NB4 (cell line): ENCODE measurements at regions not wholly inside any gene's neighbourhood (a gene's known extent, or its start where the extent isn't known, plus 50 kb on each side); places are given as distances from the start of the nearest gene placed in this dataset.

Source experiments
- POLR2A ChIP-seq: IDR thresholded peaks from 2 replicates; pipeline ENCODE4 v1.6.1; 2011; ENCODE audit warnings: mild to moderate bottlenecking; ENCODE audit not compliant: insufficient read length; ENCODE audit errors: extremely low read depth
- TF ChIP-seq, protein P1 (sequence below): IDR thresholded peaks from one replicate; pipeline ENCODE4 v1.5.1; 2012; ENCODE audit warnings: low read depth, low read length

DNA sequence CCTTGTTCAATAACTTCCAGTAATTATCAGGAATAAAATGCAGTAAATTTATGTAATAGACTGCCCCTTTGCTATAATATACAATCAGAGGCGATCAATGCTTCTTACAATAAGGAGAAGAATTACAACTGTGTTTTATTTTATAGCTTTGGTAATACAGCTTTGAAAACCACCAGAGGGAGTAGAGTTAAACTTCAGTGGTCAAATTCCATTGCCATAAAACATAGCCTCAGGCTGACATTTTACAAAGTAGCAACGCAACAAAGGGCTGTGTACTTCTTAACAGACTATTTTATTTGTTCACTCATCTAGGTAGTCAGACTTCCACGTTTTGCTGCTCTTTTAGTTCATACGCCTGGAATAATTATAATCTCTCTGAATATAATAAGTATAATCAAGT lies 58.5 kb downstream of the TEX13C start:
- TF ChIP-seq POLR2A = no peak
- TF ChIP-seq, protein P1, sequence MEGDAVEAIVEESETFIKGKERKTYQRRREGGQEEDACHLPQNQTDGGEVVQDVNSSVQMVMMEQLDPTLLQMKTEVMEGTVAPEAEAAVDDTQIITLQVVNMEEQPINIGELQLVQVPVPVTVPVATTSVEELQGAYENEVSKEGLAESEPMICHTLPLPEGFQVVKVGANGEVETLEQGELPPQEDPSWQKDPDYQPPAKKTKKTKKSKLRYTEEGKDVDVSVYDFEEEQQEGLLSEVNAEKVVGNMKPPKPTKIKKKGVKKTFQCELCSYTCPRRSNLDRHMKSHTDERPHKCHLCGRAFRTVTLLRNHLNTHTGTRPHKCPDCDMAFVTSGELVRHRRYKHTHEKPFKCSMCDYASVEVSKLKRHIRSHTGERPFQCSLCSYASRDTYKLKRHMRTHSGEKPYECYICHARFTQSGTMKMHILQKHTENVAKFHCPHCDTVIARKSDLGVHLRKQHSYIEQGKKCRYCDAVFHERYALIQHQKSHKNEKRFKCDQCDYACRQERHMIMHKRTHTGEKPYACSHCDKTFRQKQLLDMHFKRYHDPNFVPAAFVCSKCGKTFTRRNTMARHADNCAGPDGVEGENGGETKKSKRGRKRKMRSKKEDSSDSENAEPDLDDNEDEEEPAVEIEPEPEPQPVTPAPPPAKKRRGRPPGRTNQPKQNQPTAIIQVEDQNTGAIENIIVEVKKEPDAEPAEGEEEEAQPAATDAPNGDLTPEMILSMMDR = no peak
